Mesendoderm (in vitro differentiated cells): ENCODE measurements at regions not wholly inside any gene's neighbourhood (a gene's known extent, or its start where the extent isn't known, plus 50 kb on each side); places are given as distances from the start of the nearest gene placed in this dataset.
"Not testable (repeated sequence)": the region's sequence is repeated elsewhere in the genome, so short reads cannot be mapped to it uniquely, and the experiment has no call there.

Experiments used
- DNase-seq: peaks from one replicate; pipeline ENCODE4 v3.0.0; 2013
- H2AK5ac ChIP-seq: 2 replicates; pipeline ENCODE4 v1.6.1; 2013; ENCODE audit warnings: low read length, inconsistent platforms
- H2BK120ac ChIP-seq: 2 replicates; pipeline ENCODE4 v1.6.1; 2013; ENCODE audit warnings: low read depth, mild to moderate bottlenecking, low read length, moderate library complexity, mixed read lengths
- H2BK15ac ChIP-seq: replicated peaks from 2 replicates; pipeline ENCODE4 v1.6.1; 2013; ENCODE audit warnings: low read depth, mild to moderate bottlenecking, moderate library complexity
- H2BK5ac ChIP-seq: 2 replicates; pipeline ENCODE4 v1.6.1; 2013; ENCODE audit warnings: low read length, inconsistent platforms
- H3K18ac ChIP-seq: 2 replicates; pipeline ENCODE4 v1.6.1; 2013; ENCODE audit warnings: mild to moderate bottlenecking, low read length, mixed read lengths
- H3K23ac ChIP-seq: one replicate; pipeline ENCODE4 v1.6.1; 2013; ENCODE audit warnings: low read length
- H3K27ac ChIP-seq: 2 replicates; pipeline ENCODE4 v1.5.1; 2013; ENCODE audit warnings: low read depth, mild to moderate bottlenecking, inconsistent platforms, low read length, moderate library complexity
- H3K27me3 ChIP-seq: 2 replicates; pipeline ENCODE4 v1.6.1; 2013; ENCODE audit warnings: low read length, control low read depth, mild to moderate bottlenecking, inconsistent platforms; ENCODE audit not compliant: insufficient read depth, poor library complexity
- H3K36me3 ChIP-seq: 2 replicates; pipeline ENCODE4 v1.6.1; 2013; ENCODE audit warnings: low read length, inconsistent platforms; ENCODE audit not compliant: control insufficient read depth, insufficient read depth
- H3K4ac ChIP-seq: one replicate; pipeline ENCODE4 v1.6.1; 2013; ENCODE audit warnings: low read depth, mild to moderate bottlenecking, low read length, moderate library complexity
- H3K4me1 ChIP-seq: 2 replicates; pipeline ENCODE4 v1.6.1; 2013; ENCODE audit warnings: low read depth, low read length, inconsistent platforms; ENCODE audit not compliant: control insufficient read depth
- H3K4me2 ChIP-seq: 2 replicates; pipeline ENCODE4 v1.6.1; 2013; ENCODE audit warnings: low read length
- H3K4me3 ChIP-seq: 2 replicates; pipeline ENCODE4 v1.5.1; 2013; ENCODE audit warnings: mild to moderate bottlenecking, low read length
- H3K56ac ChIP-seq: one replicate; pipeline ENCODE4 v1.6.1; 2013; ENCODE audit warnings: low read length
- H3K79me1 ChIP-seq: 2 replicates; pipeline ENCODE4 v1.6.1; 2013; ENCODE audit warnings: low read length, inconsistent platforms
- H3K79me2 ChIP-seq: 2 replicates; pipeline ENCODE4 v1.6.1; 2013; ENCODE audit warnings: mild to moderate bottlenecking, low read length; ENCODE audit not compliant: control insufficient read depth, insufficient read depth
- H3K9ac ChIP-seq: 2 replicates; pipeline ENCODE4 v1.6.1; 2013; ENCODE audit warnings: low read length, inconsistent platforms
- H4K5ac ChIP-seq: one replicate; pipeline ENCODE4 v1.6.1; 2013; ENCODE audit warnings: low read length
- H4K8ac ChIP-seq: one replicate; pipeline ENCODE4 v1.6.1; 2013; ENCODE audit warnings: low read depth, mild to moderate bottlenecking, control low read depth, low read length, moderate library complexity
- WGBS: extraction: QIAGEN DNeasy Blood & Tissue Kit; methylation state at CpG from one replicate; pipeline ENCODE4 v1.1.7; 2013; ENCODE audit warnings: low lambda C conversion rate, missing lambda C conversion rate; ENCODE audit not compliant: insufficient coverage; ENCODE audit errors: extremely low coverage; 5-methylcytosine and 5-hydroxymethylcytosine counted together

DNA sequence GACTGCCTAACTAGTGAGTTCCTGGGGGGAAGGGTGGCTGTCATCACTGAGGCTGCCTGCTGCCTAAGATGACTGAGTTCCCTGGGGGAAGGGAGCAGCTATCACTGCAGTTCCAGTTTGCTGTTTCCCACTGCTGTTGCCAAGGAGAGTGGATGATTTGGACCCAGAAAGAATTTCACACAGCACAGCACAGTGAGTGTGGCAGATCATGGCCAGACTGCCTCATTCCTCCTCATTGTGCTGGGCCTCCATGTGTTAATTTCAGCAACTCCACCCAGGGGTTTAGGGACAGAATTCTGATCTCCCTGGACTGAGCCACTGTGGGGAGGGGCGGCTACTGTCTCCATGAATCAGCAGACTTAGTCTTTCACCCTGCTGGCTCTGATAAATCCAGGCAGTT lies 125.0 kb downstream of the TEX13C start:
- no peak overlapping the region for H4K5ac ChIP-seq
- no peaks in the 10 kb centered on the region for H3K79me2 ChIP-seq
- H3K4me3 ChIP-seq, result no peak overlapping the region
- no peaks in the 10 kb centered on the region for H3K36me3 ChIP-seq
- H2BK120ac ChIP-seq, result no peak overlapping the region
- H2BK15ac ChIP-seq, result no peak overlapping the region
- H3K27ac ChIP-seq, result no peak overlapping the region
- no peaks in the 10 kb centered on the region for H3K79me1 ChIP-seq
- no peaks in the 10 kb centered on the region for H3K4me1 ChIP-seq
- DNase-seq, result peak; percentile 73
- no peak overlapping the region for H2AK5ac ChIP-seq
- H4K8ac ChIP-seq, result no peak overlapping the region
- H3K4ac ChIP-seq, result no peak overlapping the region
- H3K27me3 ChIP-seq, result no peaks in the 10 kb centered on the region
- H3K4me2 ChIP-seq, result no peak overlapping the region
- no peak overlapping the region for H3K23ac ChIP-seq
- H3K18ac ChIP-seq, result no peak overlapping the region
- no peak overlapping the region for H2BK5ac ChIP-seq
- no CpG with 5 or more reads among the region's 1 CpG for WGBS
- no peak overlapping the region for H3K9ac ChIP-seq
- H3K56ac ChIP-seq, result no peak overlapping the region

- Histone ChIP-seq H2AK5ac (no peak overlapping the region), H3K27me3 (no peaks in the 10 kb centered on the region), H2BK120ac (no peak overlapping the region), H4K5ac (no peak overlapping the region), H2BK15ac (no peak overlapping the region), H3K56ac (no peak overlapping the region), H3K4ac (no peak overlapping the region), H3K27ac (no peak overlapping the region), H2BK5ac (no peak overlapping the region), H3K4me3 (no peak overlapping the region), H3K4me1 (no peaks in the 10 kb centered on the region), H3K18ac (no peak overlapping the region), H3K79me2 (no peaks in the 10 kb centered on the region), H3K4me2 (no peak overlapping the region), H3K23ac (no peak overlapping the region), H4K8ac (no peak overlapping the region), H3K79me1 (no peaks in the 10 kb centered on the region), H3K36me3 (no peaks in the 10 kb centered on the region), H3K9ac (no peak overlapping the region)
- DNase-seq, result no peak
Measured at GRCh38 chrX:125475482-125475881, 155.8 kb downstream of the TEX13C start.

GRCh38 chrX:125492439-125492838 lies 172.8 kb downstream of the TEX13C start:
- no peak overlapping the region for H3K18ac ChIP-seq
- no peak overlapping the region for H2BK15ac ChIP-seq
- no peak overlapping the region for H3K9ac ChIP-seq
- no peak overlapping the region for H3K4ac ChIP-seq
- H4K8ac ChIP-seq, result no peak overlapping the region
- no peak overlapping the region for H3K56ac ChIP-seq
- no CpG with 5 or more reads among the region's 2 CpGs for WGBS
- H3K23ac ChIP-seq, result no peak overlapping the region
- H2BK5ac ChIP-seq, result no peak overlapping the region
- no peaks in the 10 kb centered on the region for H3K79me2 ChIP-seq
- DNase-seq, result peak; percentile 58
- no peak overlapping the region for H3K27ac ChIP-seq
- H2BK120ac ChIP-seq, result no peak overlapping the region
- no peaks in the 10 kb centered on the region for H3K79me1 ChIP-seq
- no peaks in the 10 kb centered on the region for H3K4me1 ChIP-seq
- no peaks in the 10 kb centered on the region for H3K27me3 ChIP-seq
- no peak overlapping the region for H4K5ac ChIP-seq
- H3K4me3 ChIP-seq, result no peak overlapping the region
- H3K4me2 ChIP-seq, result no peak overlapping the region
- no peaks in the 10 kb centered on the region for H3K36me3 ChIP-seq
- no peak overlapping the region for H2AK5ac ChIP-seq

DNA sequence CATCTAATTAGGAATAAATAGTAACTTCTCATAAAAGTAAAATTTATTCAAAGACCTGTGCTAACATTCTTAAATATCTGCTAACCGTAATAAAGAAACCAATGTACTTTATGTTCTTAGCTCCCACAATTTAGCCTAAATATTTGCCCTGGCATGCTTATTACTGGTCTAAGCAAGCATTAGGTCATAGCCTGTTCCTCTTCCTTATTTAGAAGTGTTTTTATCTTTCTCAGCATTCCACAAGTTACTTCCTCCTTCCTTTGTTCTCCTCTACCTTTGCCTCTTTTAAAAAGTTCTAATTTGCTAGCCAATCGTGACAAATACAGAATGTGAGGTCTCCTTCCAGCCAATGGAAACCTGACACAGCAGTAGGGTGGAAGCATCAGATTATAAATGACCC lies 173.3 kb downstream of the TEX13C start:
- not testable (repeated sequence) for H4K8ac ChIP-seq, H3K27ac ChIP-seq, H2BK120ac ChIP-seq, H3K4me3 ChIP-seq, H3K4me2 ChIP-seq, H3K27me3 ChIP-seq, H3K9ac ChIP-seq, H3K79me1 ChIP-seq, H2BK5ac ChIP-seq, H3K4ac ChIP-seq, H4K5ac ChIP-seq, H3K18ac ChIP-seq, H2BK15ac ChIP-seq, H3K4me1 ChIP-seq, H3K36me3 ChIP-seq, H2AK5ac ChIP-seq, H3K79me2 ChIP-seq, H3K56ac ChIP-seq, H3K23ac ChIP-seq
- no CpG with 5 or more reads among the region's 2 CpGs for WGBS
- peak; percentile 6 for DNase-seq

GRCh38 chrX:125497667-125498066 lies 178.0 kb downstream of the TEX13C start:
- no peak overlapping the region for H3K4me3 ChIP-seq
- no peaks in the 10 kb centered on the region for H3K79me1 ChIP-seq
- no peak overlapping the region for H3K56ac ChIP-seq
- H3K4me2 ChIP-seq, result no peak overlapping the region
- no peaks in the 10 kb centered on the region for H3K27me3 ChIP-seq
- H3K27ac ChIP-seq, result no peak overlapping the region
- no peak overlapping the region for H3K18ac ChIP-seq
- H3K9ac ChIP-seq, result no peak overlapping the region
- H3K36me3 ChIP-seq, result no peaks in the 10 kb centered on the region
- H4K8ac ChIP-seq, result no peak overlapping the region
- no peak overlapping the region for H3K4ac ChIP-seq
- H2AK5ac ChIP-seq, result no peak overlapping the region
- no peak for DNase-seq
- no peaks in the 10 kb centered on the region for H3K79me2 ChIP-seq
- no CpG with 5 or more reads among the region's 3 CpGs for WGBS
- H3K23ac ChIP-seq, result no peak overlapping the region
- H2BK5ac ChIP-seq, result no peak overlapping the region
- no peaks in the 10 kb centered on the region for H3K4me1 ChIP-seq
- no peak overlapping the region for H4K5ac ChIP-seq
- H2BK15ac ChIP-seq, result no peak overlapping the region
- H2BK120ac ChIP-seq, result no peak overlapping the region

GRCh38 chrX:125503769-125504168 lies 184.1 kb downstream of the TEX13C start:
- Histone ChIP-seq H3K4me3 (no peak overlapping the region), H3K18ac (no peak overlapping the region), H3K79me2 (no peaks in the 10 kb centered on the region), H3K79me1 (no peaks in the 10 kb centered on the region), H2AK5ac (no peak overlapping the region), H3K56ac (no peak overlapping the region), H4K8ac (no peak overlapping the region), H3K27me3 (no peaks in the 10 kb centered on the region), H3K4me2 (no peak overlapping the region), H3K27ac (no peak overlapping the region), H3K23ac (no peak overlapping the region), H3K4ac (no peak overlapping the region), H3K9ac (no peak overlapping the region), H2BK120ac (no peak overlapping the region), H3K4me1 (no peaks in the 10 kb centered on the region), H2BK5ac (no peak overlapping the region), H2BK15ac (no peak overlapping the region), H3K36me3 (no peaks in the 10 kb centered on the region), H4K5ac (no peak overlapping the region)
- WGBS, result no CpG with 5 or more reads among the region's 2 CpGs
- no peak for DNase-seq
